ENCODE measurements at regions not wholly inside any gene's neighbourhood (a gene's known extent, or its start where the extent isn't known, plus 50 kb on each side); places are given as distances from the start of the nearest gene placed in this dataset.

DNA sequence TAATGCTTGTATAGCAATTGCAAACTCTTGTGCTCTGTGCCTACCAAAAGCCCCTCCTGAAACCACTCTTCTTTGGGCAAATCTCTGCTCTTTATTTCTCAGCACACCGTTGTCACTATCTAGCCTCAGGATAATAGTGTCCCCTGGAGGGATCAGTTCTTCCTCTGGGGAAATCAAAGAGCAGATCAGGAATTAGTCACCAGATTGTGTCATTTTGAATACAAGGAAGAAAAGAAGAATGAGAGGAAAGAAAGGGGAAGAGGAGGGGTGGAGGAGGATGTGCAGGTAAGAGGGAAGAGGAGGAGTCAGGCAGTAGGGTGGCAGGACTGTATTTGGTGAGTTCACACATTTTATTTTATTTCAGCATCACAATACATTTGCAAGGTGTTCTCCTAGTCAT is 256.4 kb downstream of the GRIN2B start:
- H3K4me3 ChIP-seq (ENCODE audit: low read depth, low read length), result no peak overlapping the region
- DNase-seq (ENCODE audit: low read depth), result no peak
- TF ChIP-seq, protein P1, sequence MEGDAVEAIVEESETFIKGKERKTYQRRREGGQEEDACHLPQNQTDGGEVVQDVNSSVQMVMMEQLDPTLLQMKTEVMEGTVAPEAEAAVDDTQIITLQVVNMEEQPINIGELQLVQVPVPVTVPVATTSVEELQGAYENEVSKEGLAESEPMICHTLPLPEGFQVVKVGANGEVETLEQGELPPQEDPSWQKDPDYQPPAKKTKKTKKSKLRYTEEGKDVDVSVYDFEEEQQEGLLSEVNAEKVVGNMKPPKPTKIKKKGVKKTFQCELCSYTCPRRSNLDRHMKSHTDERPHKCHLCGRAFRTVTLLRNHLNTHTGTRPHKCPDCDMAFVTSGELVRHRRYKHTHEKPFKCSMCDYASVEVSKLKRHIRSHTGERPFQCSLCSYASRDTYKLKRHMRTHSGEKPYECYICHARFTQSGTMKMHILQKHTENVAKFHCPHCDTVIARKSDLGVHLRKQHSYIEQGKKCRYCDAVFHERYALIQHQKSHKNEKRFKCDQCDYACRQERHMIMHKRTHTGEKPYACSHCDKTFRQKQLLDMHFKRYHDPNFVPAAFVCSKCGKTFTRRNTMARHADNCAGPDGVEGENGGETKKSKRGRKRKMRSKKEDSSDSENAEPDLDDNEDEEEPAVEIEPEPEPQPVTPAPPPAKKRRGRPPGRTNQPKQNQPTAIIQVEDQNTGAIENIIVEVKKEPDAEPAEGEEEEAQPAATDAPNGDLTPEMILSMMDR (IDR thresholded peaks at IDR 0.05; ENCODE audit: insufficient read depth, low read depth, low read length), result no peak

DNA sequence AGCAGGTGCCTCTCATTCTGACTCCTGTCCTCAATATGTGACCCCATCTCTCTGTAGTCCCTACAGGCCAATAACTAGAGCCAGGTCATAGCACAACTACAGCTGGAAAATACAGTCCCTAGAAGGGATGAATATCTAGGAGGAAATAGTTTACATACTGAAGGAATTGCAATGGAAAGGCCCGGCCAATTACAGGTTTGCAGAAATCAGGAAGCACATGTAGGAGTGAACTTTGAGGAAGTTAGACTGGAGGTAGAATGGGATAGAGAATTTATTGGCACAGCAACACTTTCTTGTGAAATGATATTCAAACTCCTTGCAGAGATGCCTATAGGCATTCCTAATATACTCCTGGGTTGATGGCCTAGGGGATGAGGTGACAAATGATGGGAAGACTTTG is 257.3 kb downstream of the GRIN2B start:
- TF ChIP-seq, protein P1 (IDR thresholded peaks at IDR 0.05; ENCODE audit: insufficient read depth, low read depth, low read length), result no peak
- no peak overlapping the region for H3K4me3 ChIP-seq (ENCODE audit: low read depth, low read length)
- DNase-seq (ENCODE audit: low read depth), result no peak

DNA sequence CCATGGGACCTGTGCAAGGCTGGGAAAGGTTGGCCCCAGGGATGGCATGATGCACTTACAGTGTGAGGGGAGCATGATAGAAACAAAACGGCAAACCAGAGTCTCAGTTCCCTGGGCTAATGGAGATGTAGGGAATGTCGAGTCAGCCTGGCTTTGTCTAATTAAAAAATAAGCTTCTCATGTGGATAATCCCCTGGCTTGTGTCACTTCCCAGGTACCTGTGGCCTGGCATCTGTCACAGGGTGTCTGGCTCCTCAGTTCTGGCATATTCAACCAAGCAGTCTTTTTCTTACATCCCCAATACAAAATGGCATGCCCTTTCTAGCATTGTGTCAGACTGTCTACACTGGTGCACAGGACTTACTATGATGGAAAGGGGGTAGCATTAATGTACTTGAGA is 261.4 kb downstream of the GRIN2B start:
- TF ChIP-seq, protein P1 (IDR thresholded peaks at IDR 0.05; ENCODE audit: insufficient read depth, low read depth, low read length), result no peak
- DNase-seq (ENCODE audit: low read depth), result no peak
- no peak overlapping the region for H3K4me3 ChIP-seq (ENCODE audit: low read depth, low read length)

DNA sequence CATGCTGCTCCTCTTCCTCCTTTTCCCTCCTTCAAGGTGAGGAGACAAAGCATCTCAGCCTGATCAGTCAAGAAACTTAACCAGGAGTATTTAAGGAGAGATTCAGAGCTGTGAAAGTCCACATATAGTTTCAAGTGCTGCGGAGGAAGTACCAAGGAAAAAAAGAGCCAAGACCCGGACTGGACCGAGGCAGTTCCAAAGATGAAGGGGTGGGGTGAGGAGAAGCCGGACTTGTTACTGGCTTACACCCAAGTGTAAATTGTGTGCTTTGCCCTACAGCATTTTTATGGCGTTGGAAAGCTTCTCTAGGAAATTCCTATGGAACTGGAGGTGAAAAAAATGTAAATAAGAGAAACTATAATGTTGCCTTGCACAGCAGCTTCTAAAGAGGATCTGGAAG is 263.1 kb downstream of the GRIN2B start:
- no peak overlapping the region for H3K4me3 ChIP-seq (ENCODE audit: low read depth, low read length)
- DNase-seq (ENCODE audit: low read depth), result no peak
- TF ChIP-seq, protein P1 (IDR thresholded peaks at IDR 0.05; ENCODE audit: insufficient read depth, low read depth, low read length), result no peak

DNA sequence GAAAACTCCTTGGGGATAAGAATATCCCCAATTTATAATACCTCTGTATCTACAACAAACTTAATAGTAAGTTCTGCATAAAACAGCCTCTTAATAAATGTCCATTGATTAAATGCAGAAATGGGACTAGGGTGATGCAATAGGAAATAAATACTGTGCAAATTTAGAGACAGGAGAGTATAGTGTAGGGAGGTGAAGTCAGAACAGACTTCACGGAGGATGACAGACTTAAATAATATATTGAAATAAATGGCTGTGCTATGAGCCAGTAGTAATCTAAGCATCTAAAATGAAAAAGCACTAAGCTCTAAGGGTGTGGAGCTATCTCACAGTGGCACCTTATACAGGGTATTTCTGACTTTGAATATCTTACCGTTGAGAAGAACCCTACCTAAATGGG is 265.3 kb downstream of the GRIN2B start:
- no peak overlapping the region for H3K4me3 ChIP-seq (ENCODE audit: low read depth, low read length)
- no peak for DNase-seq (ENCODE audit: low read depth)
- TF ChIP-seq, protein P1 (IDR thresholded peaks at IDR 0.05; ENCODE audit: insufficient read depth, low read depth, low read length), result no peak

DNA sequence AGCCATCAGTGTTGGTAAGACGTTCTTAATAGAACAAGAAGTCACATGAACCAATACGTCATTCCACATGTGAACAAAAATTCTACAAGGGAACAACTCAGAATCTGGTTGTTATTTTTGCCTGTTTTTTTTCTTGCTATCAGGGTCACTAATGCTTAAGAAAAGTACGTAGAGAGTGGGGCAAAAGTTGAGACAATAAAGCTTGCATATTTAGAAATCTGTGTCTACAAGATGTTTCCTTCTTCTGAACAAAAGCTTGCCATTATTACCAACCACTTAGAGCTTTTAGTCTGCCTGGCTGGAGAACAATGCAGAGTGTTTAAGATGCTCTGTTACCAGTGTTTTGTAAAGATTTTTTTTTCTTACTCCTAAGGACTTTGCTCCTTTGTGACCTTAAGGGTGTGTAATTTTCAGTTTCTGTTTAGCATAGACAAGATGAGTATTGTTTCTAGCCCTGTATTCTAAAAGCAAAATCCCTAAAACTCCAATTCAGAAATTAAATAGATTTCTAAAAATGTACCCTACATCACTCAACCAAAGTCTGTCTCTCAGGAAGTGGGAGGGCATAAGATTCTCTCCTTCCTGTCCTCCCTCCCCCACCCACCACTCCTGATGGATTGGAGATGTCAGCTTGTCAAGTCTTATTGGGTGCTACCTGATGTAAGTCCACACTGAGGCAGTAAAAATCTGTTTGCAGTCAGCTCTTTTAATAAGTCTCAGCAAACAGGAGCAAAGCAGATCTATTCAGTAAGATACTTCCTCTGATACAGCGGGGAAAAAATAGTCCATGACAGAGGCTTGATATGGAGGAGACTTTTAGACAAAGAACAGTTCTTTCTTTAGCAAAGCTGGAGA is 267.6 kb downstream of the GRIN2B start:
- no peak for DNase-seq (ENCODE audit: low read depth)
- no peak overlapping the region for H3K4me3 ChIP-seq (ENCODE audit: low read depth, low read length)
- TF ChIP-seq, protein P1 (IDR thresholded peaks at IDR 0.05; ENCODE audit: insufficient read depth, low read depth, low read length), result no peak

DNA sequence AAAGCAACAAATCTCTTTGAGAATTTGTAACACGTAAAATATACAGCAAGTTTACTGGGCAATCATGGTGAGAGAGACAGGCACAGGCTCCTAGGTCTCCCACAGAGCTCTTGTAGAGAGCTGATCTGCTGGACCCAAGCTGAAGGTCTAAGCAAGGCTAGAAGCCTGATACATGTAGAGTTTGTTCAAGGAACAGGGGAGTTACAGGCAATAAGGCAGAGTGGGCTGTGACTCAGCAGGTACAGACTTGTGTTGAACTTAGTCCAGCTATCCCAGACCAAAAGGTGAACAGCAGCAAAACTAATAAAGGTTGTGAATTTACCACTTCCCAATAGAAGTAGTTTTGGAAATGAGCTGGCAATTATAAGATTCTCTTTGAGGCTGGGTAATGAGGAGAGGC is 273.6 kb downstream of the GRIN2B start:
- TF ChIP-seq, protein P1 (IDR thresholded peaks at IDR 0.05; ENCODE audit: insufficient read depth, low read depth, low read length), result no peak
- H3K4me3 ChIP-seq (ENCODE audit: low read depth, low read length), result no peak overlapping the region
- DNase-seq (ENCODE audit: low read depth), result no peak
